GM21576 (cell line): ENCODE measurements at regions not wholly inside any gene's neighbourhood (a gene's known extent, or its start where the extent isn't known, plus 50 kb on each side); places are given as distances from the start of the nearest gene placed in this dataset.
"Not testable (repeated sequence)": the region's sequence is repeated elsewhere in the genome, so short reads cannot be mapped to it uniquely, and the experiment has no call there.

Experiments
- ATAC-seq: cut with Tn5 transposase; IDR thresholded peaks from one replicate; pipeline ENCODE4 v1.9.1; 2021; ENCODE audit warnings: mild to moderate bottlenecking, moderate library complexity; ENCODE audit not compliant: unreplicated experiment

DNA sequence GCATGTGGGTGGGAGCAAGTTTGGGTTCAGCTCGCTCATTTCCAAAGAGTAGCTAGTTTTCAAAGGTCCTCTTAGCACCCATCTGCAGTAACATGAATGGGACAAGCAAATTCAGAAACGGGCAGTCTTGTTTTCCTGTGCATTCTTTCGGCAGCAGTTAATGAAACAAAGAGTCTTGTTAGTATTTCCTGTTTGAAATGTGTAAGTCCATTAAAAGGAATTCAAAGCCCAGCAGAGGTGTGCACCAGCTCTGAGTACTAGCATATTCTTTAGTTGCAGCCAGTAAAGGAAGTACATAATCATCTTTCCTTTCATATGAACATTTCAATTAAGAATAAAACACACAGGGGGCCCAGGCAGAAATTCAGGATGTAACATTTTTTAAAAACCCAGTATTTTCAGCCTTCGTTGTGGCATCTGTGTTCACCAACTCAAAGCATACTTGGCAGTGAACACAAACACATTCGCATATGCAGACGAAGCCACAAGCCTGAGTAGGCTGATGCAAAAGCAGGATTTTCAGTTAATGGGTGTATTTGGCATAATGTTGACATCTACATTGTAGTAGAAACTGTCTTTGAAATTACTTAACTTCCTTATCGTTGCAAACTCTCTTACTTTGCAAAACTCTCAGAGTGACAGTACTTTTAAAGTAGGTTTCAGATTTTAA, 570.0 kb upstream of the FLRT2 start:
- no peak for ATAC-seq

GRCh38 chr14:84961637-84962036, 568.3 kb upstream of the FLRT2 start:
- ATAC-seq, result no peak

DNA sequence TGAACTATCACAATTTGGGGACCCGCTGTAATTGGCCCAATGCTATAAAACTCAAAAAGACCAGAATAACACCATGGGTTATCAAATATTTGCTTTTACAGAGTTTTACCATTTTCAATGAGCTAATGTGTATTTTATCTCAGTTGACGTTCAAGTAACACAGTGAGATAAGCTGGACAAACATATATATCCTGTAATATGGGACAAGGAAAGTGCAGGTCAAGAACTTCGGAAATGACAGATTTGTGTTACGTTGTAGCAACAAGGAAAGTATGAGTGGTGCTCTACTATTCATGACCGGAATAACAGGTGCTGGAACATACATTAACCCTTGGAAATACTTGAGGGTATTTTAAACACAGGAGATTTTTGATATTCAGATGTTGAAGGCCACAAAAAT, 566.4 kb upstream of the FLRT2 start:
- no peak for ATAC-seq

GRCh38 chr14:84965279-84965678, 564.7 kb upstream of the FLRT2 start:
- ATAC-seq, result no peak

- no peak for ATAC-seq
Observed at GRCh38 chr14:84969501-84969900, 560.4 kb upstream of the FLRT2 start.

- no peak for ATAC-seq
Observed at GRCh38 chr14:84975241-84975902, 554.6 kb upstream of the FLRT2 start.

DNA sequence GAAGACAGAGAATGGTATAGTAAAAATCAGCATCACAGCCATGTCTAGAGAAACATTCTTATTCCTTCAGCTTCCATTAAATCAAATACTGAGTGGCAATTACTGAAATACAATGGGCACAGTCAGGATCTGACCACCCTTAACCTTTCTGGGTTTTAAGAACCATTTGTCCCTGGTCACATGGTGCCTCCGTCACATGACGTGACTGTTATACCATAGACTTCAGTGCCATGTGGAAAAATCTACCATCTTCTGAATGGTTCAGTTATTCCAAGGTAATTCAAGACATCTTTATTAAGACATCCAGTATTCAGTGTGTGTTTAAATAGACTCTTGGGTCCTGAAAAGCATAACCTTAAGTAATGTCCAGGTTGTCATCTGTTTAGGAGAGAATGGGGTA, 553.1 kb upstream of the FLRT2 start:
- ATAC-seq, result no peak

DNA sequence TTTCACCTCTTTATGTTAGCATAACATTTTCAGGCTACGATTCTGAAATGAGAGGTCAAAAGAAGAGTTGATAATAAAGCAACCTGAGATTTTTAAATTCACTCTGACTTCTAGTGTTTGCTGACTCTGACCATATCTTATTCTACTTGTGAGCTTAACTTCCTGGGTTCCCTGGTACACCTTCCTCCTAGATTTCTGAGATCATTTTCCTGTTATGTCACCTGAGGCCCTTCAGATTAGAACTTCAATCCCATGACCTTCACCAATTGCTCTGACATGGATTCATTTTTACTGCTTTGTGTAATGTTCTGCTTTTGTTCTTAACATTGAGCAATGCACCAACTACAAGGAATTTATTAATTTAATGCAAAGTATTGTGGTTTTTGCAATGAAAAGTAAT, 542.9 kb upstream of the FLRT2 start:
- no peak for ATAC-seq

DNA sequence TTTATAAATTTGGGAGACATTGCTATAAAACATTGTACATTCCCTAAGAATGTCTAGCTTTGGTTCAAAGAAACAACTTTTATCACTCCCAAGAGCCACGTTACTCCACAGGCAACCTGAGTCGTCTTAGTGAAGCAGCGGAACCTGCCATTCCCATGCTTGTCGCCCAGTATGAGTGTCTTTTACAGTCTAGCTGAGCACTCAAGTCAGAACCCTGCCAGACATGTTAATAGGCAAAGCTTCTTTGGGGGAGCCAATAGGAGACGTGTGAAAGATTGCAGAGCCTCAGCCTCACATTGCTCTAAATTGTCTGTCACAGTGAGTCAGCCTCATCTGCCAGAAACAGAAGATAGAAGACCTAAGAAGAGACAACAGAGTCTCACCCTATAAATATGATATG, 541.6 kb upstream of the FLRT2 start:
- ATAC-seq, result no peak

DNA sequence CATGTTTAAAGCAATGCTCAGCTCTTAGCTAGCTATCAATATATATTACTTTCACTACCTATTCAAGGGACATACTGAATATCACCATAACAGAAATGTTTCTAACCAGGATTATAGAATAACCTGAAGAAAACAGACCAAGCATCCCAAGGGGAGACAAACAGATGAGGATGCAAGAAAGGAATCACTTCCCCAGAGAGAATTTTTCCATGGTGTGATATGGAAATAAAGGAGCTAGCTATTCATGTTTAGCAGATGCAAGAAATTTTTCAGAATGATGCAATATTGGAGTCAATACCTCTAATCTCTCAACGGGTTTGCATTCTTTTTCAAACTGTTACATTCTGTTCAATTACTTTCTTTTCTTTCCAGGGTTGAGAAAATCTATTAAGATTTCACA, 538.9 kb upstream of the FLRT2 start:
- no peak for ATAC-seq

DNA sequence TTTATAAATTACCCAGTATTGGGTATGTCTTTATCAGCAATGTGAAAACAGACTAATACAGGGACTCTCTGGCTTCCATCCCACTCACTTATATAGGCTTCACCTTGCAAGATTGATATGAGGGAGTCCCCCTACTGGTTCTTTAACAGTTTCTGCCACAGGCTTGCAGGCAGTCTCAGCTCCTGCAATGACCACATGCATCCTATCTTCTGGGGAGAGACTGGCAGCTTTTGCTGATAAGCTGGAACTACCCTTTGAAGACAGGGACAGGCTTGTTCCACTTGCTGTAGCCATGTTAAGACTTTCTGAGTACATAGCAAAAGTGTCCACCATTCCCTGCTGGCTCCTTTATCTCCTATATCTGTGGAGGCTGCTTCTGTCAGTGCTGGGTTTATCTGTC, 531.7 kb upstream of the FLRT2 start:
- no peak for ATAC-seq

- ATAC-seq, result no peak
Observed at GRCh38 chr14:85002846-85003245, 527.1 kb upstream of the FLRT2 start.

GRCh38 chr14:85003805-85004204, 526.1 kb upstream of the FLRT2 start:
- ATAC-seq, result no peak

DNA sequence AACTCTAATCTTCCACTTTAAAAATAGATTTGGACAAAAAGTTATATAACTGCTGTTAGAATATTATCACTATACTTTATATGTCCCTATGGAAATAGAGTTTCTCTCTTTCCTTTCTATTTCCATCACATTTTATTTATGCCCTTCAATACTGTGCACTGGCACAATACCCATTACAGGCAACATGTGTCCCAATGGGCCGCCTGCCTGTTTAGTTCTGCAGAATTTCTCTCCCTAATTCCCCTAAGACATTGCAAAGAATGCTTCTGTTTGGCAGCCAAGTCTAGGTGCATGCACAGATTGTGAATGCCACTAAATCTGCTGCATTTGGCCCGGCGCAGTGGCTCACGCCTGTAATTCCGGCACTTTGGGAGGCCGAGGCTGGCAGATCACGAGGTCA, 520.4 kb upstream of the FLRT2 start:
- ATAC-seq, result no peak

DNA sequence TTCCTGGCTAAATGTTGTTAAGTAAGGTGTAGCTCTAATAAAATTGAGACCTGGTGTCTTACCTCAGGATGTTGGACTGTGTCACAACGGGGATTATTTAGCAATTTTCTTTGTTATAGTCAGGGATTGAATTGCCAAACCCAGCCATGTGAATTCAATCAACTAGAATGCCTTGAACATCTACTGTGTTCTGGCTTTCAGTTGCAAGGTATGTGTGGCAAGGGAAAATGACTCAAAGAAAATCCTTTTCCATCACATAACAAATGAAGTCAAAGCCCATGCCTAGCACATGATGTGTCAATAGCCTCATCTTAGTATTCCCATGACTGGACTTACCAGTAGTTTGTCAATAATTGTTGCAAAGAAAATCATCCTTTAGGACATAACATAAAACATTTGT, 519.8 kb upstream of the FLRT2 start:
- ATAC-seq, result no peak

GRCh38 chr14:85016496-85016895, 513.4 kb upstream of the FLRT2 start:
- no peak for ATAC-seq

DNA sequence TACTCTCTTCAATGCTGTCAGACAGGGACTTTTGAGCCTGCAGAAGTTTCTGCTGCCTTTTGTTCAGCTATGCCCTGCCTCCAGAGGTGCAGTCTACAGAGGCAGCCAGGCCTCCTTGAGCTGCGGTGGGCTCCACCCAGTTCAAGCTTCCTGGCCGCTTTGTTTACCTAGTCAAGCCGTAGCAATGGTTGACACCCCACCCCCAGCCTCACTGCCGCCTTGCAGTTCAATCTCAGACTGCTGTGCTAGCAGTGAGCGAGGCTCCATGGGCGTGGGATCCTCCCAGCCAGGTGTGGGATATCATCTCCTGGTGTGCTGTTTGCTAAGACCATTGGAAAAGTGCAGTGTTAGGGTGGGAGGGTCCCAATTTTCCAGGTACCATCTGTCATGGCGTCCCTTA, 506.1 kb upstream of the FLRT2 start:
- ATAC-seq, result not testable (repeated sequence)

DNA sequence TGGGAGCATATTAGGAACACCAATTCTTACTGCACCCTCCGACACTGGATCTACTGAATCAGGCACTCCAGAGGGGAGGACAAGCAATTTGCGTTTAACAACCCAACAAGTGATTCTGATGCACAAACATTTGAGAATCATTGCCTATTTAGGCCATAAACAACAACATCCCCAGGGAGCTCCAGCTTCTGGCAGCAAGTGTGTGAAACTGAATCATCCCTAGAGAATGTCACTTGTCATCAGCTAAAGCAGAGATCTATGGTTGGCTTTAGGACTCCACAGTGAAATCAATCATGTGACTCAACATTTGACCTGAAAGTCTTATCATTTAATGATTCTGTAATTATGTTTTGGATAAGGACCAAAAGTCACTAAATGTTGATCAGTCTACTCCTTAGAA, 505.0 kb upstream of the FLRT2 start:
- no peak for ATAC-seq

DNA sequence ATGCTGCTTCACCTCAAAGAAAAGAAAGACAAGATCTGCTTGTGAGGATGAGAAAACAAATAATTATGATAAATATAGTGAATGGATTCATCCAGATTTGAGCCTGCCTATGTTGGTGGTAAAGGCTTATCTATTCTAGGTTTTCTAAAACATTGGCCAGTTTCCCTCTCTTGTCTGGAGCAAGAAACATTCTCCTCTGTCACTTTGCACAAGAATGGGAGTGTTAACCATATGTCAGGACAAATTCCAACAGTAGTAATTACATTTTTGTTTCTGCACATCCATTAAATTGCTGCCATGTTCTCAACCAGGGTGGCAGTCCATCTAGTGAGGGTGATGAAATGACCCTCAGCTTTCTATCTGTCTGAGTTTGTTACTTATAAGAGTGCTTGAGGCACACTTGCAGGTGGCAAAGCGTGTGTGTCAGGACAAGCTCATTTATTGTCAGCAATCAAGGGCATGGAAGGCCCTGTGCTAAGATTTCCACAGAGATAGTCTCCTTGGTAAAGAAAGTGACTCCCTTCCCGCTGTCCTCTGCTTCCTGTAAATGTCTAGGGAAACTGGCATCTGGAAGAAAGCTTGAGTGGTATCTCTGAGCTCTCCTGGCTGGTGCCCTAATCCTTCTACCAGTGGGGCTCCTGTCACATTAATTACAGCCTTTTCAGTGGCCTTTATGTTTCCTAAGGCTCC, 502.1 kb upstream of the FLRT2 start:
- ATAC-seq, result no peak

DNA sequence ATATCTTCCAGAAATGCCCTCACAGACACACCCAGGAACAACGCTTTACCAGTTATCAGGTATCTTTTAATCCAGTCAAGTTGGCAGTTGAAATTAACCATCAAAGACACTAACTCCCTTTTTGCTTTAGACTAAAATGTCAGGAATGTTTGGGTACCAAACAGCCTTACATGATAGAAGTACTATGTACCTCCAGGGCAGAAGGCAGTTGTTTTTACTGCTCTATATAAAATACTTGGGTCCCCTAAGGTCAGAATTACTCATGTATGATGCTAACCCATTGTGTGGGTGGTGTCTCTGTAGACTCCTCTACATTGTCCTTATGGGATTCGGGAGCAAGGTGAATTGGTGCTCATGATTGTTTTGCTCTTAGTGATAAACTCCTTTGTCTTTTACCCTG, 492.5 kb upstream of the FLRT2 start:
- no peak for ATAC-seq

DNA sequence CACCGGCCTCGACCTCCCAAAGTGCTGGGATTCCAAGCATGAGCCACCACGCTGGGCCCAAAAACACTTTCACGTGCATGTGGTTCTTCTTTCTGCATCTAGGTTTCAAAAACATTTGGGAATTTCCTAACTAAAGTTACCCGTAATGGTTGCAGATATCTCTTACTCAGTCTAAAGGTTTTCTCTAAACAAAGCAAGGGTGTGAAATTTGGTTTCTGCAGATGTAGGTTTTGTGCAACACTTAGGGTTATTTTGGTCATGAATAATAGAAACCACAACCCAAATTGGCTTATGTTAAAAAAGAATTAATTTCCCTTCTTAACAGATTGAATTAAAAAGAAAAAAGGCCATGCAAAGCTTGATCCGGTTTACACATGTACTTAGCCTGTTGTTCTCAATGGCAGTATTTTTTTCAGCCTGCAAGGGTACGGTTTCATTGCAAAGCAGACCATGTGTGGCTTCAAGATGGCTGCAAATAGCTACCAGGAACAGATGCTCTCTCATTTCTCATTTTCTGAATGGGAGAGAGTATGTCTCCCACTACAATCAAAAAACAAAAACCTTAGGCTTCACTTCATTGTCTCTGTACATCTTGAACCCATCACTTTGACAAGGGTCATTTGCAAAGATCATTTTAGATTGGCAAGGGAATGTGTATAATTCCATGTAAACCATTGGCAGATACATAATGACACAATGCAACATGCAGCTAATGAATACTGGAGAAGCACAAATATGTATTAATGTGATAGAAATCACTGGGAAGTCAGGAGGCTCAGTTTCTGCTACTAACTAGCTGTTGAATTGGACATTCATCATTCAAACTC, 491.2 kb upstream of the FLRT2 start:
- no peak for ATAC-seq

DNA sequence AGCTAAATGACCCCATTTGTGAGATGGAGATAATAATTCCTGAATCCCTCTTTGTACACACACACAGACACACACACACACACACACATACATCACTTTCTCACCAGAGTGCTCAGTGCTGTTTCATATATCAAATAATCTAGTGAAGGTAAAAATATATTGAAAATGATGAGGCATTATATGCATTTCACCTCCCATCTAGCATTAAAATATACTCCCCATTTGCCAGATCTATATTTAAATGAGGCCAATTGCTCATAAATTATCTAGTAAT, 490.7 kb upstream of the FLRT2 start:
- ATAC-seq, result no peak
